ENCODE measurements at regions not wholly inside any gene's neighbourhood (a gene's known extent, or its start where the extent isn't known, plus 50 kb on each side); places are given as distances from the start of the nearest gene placed in this dataset.

GRCh38 chr11:122259195-122259821 is 143.3 kb upstream of the BLID start:
- DNase-seq (ENCODE audit: low read depth): no peak
- TF ChIP-seq CTCF (conservative IDR thresholded peaks at IDR 0.05; ENCODE audit: low read depth, low read length): no peak
- H3K4me3 ChIP-seq (ENCODE audit: low read length): no peak overlapping the region

GRCh38 chr11:122258446-122259194 is 142.6 kb upstream of the BLID start:
- H3K4me3 ChIP-seq (ENCODE audit: low read length): no peak overlapping the region
- no peak for DNase-seq (ENCODE audit: low read depth)
- no peak for TF ChIP-seq CTCF (conservative IDR thresholded peaks at IDR 0.05; ENCODE audit: low read depth, low read length)

GRCh38 chr11:122253589-122254231 is 137.7 kb upstream of the BLID start:
- no peak for TF ChIP-seq CTCF (conservative IDR thresholded peaks at IDR 0.05; ENCODE audit: low read depth, low read length)
- DNase-seq (ENCODE audit: low read depth): no peak

GRCh38 chr11:122248939-122249338 is 132.9 kb upstream of the BLID start:
- DNase-seq (ENCODE audit: low read depth): no peak
- no peak for TF ChIP-seq CTCF (conservative IDR thresholded peaks at IDR 0.05; ENCODE audit: low read depth, low read length)
- no peak overlapping the region for H3K4me3 ChIP-seq (ENCODE audit: low read length)

More at GRCh38 chr11:122253589-122254231, 137.7 kb upstream of the BLID start:
- no peak overlapping the region for H3K4me3 ChIP-seq (ENCODE audit: low read length)

- TF ChIP-seq CTCF (conservative IDR thresholded peaks at IDR 0.05; ENCODE audit: low read depth, low read length): no peak
- no peak overlapping the region for H3K4me3 ChIP-seq (ENCODE audit: low read length)
- no peak for DNase-seq (ENCODE audit: low read depth)
These were observed 132.1 kb upstream of the BLID start for GRCh38 chr11:122248131-122248530.

- DNase-seq (ENCODE audit: low read depth): no peak
- no peak for TF ChIP-seq CTCF (conservative IDR thresholded peaks at IDR 0.05; ENCODE audit: low read depth, low read length)
- H3K4me3 ChIP-seq (ENCODE audit: low read length): no peak overlapping the region
These were observed 130.9 kb upstream of the BLID start for GRCh38 chr11:122246874-122247273.

Measured in retinal pigment epithelial cell (primary cell).